ENCODE measurements at regions not wholly inside any gene's neighbourhood (a gene's known extent, or its start where the extent isn't known, plus 50 kb on each side); places are given as distances from the start of the nearest gene placed in this dataset.

GRCh38 chr3:43856351-43856750 is 165.6 kb downstream of the ABHD5 start:
- TF ChIP-seq CTCF (IDR thresholded peaks at IDR 0.05 in 4 of 5, conservative IDR thresholded peaks at IDR 0.05 in 1 of 5) (no peak), POLR2A (IDR thresholded peaks at IDR 0.05) (no peak)

All from gastrocnemius medialis (tissue), 4 donors.